ENCODE measurements at regions not wholly inside any gene's neighbourhood (a gene's known extent, or its start where the extent isn't known, plus 50 kb on each side); places are given as distances from the start of the nearest gene placed in this dataset.
A peak's percentile ranks its signal among the peaks of the same experiment; 100 is the strongest.

DNA sequence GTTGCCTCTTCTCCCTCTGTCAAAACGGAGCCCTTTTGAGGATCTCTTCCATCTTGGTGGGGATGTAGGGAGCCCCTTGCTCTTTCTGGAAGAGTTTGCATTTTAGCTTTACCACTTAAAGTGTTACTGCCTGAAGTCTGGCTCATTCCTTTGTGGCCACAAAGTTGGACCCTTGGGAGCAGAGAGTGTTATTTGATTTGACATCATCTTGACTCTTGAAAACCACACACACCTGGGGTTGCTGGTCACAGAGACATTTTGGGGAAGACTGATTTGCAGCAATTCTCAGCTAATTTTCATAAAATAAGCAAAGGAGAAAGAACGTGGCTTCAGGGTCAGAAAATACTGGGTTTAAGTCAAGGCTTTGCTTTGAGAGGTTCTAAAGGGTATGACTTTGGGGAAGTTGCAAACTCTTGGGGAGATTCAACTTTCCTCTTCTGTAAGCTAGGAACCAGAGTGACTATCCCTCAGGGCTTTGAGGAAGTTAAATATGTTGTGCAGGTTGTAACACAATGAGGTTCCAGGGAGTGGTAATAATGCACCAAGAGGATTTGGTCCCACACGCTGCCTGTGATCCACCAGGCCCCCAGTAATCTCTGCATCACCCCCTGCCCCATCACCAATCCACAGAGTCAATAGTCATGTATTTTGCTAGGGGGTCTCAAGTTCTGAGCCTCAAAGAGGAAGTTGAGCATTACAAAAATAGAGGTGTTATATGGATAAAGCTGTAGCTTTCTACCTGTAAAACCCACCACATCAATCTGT is 141.6 kb upstream of the SLC24A3 start:
- 55 to 62% methylated on average over 3 of the region's 3 CpGs for WGBS, 2 donors
- intact Hi-C loops (cut with DNase I), result no loop called here

DNA sequence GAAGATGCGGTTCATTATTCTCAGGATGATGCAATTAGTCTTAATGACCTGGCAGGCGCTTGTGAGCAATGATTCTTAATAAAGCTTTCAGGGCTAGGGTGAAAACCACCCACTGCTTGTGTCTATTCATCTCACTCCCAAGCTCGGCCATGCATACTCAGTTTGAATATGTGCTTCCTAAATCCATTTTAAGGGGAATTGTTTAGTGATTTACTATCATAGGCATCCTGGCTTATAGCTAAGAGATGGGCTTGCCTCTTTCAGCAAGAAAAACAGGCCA is 141.1 kb upstream of the SLC24A3 start:
- no peak overlapping the region for H3K27ac ChIP-seq
- H3K4me1 ChIP-seq, result no peaks in the 10 kb centered on the region
- no peak overlapping the region for H3K4me3 ChIP-seq
- no peaks in the 10 kb centered on the region for H3K27me3 ChIP-seq
- no peak for DNase-seq
- intact Hi-C loops (cut with DNase I), result no loop called here
- H3K9me3 ChIP-seq, result no peaks in the 10 kb centered on the region
- no peaks in the 10 kb centered on the region for H3K36me3 ChIP-seq
- 65 to 74% methylated on average over 2 to 3 of the region's 3 CpGs for WGBS, 2 donors
- no peak for TF ChIP-seq POLR2A (IDR thresholded peaks at IDR 0.05)
- TF ChIP-seq, protein P1, sequence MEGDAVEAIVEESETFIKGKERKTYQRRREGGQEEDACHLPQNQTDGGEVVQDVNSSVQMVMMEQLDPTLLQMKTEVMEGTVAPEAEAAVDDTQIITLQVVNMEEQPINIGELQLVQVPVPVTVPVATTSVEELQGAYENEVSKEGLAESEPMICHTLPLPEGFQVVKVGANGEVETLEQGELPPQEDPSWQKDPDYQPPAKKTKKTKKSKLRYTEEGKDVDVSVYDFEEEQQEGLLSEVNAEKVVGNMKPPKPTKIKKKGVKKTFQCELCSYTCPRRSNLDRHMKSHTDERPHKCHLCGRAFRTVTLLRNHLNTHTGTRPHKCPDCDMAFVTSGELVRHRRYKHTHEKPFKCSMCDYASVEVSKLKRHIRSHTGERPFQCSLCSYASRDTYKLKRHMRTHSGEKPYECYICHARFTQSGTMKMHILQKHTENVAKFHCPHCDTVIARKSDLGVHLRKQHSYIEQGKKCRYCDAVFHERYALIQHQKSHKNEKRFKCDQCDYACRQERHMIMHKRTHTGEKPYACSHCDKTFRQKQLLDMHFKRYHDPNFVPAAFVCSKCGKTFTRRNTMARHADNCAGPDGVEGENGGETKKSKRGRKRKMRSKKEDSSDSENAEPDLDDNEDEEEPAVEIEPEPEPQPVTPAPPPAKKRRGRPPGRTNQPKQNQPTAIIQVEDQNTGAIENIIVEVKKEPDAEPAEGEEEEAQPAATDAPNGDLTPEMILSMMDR (IDR thresholded peaks at IDR 0.05), result no peak

More for the DNA sequence above, 141.6 kb upstream of the SLC24A3 start:
- no peak overlapping the region for H3K27ac ChIP-seq
- DNase-seq, result no peak
- no peaks in the 10 kb centered on the region for H3K36me3 ChIP-seq
- no peaks in the 10 kb centered on the region for H3K9me3 ChIP-seq
- no peaks in the 10 kb centered on the region for H3K4me1 ChIP-seq
- no peak overlapping the region for H3K4me3 ChIP-seq
- no peak for TF ChIP-seq POLR2A (IDR thresholded peaks at IDR 0.05)
- TF ChIP-seq, protein P1 (IDR thresholded peaks at IDR 0.05), result no peak
- no peaks in the 10 kb centered on the region for H3K27me3 ChIP-seq

DNA sequence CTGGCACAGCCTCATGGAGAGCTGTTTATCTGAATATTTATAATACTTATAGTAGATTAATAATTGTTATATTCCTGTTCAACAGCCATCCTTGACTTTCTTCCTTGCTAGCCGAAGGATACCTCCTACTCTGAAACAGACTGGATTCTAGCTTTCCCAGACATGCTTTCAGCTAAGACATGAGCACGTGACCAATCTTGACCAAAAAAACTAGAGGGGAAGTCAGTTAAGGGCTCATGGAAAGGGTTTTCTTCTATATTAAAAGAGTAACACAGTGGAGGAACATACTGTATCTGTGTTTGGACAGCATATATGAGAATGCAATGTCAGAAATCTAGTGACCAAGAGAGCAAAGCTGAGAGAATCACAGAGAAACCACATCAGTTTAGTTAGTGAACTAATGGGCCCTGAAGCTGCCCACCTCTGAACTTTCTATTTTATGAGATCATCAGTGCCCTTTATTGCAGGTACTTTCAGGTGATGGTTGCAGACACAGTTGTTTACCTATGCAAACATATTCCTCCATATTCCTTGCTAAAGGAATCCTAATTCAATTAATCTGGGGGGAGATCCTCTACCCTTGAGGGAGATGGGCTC is 140.4 kb upstream of the SLC24A3 start:
- intact Hi-C loops (cut with DNase I), result no loop called here
- Histone ChIP-seq H3K4me1 (no peaks in the 10 kb centered on the region), H3K9me3 (no peaks in the 10 kb centered on the region), H3K27ac (no peak overlapping the region), H3K4me3 (no peak overlapping the region), H3K36me3 (no peaks in the 10 kb centered on the region), H3K27me3 (no peaks in the 10 kb centered on the region)
- TF ChIP-seq POLR2A (IDR thresholded peaks at IDR 0.05), result no peak
- TF ChIP-seq, protein P1 (IDR thresholded peaks at IDR 0.05), result no peak
- DNase-seq, result no peak
- WGBS, 2 donors, result 54 to 57% methylated on average over 2 of the region's 2 CpGs

DNA sequence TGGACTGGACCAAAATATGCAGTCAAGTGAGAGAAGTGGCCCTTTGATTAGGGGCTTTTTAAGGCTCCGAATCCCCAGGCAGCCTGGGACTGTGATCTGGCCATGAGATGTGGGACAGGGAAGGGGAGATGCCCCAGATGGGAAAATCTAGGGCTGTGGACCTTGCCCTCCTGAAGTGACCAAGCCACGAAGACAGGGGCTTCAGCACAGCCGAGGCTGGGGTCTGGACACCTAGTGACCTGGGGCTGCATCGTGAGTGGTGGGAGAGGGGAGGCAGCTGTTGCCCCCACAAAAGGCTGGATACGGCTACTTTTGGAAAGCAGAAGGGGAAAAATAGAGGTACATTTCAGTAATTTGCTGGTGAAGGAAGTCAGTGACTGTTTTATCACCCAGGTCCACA is 139.5 kb upstream of the SLC24A3 start:
- WGBS, 2 donors, result 50 to 85% methylated on average over 1 to 2 of the region's 5 CpGs
- TF ChIP-seq, protein P1 (IDR thresholded peaks at IDR 0.05), result no peak
- TF ChIP-seq POLR2A (IDR thresholded peaks at IDR 0.05), result no peak
- intact Hi-C loops (cut with DNase I), result no loop called here
- Histone ChIP-seq H3K9me3 (no peaks in the 10 kb centered on the region), H3K4me3 (no peak overlapping the region), H3K27me3 (no peaks in the 10 kb centered on the region), H3K27ac (no peak overlapping the region), H3K4me1 (no peaks in the 10 kb centered on the region), H3K36me3 (no peaks in the 10 kb centered on the region)
- no peak for DNase-seq

DNA sequence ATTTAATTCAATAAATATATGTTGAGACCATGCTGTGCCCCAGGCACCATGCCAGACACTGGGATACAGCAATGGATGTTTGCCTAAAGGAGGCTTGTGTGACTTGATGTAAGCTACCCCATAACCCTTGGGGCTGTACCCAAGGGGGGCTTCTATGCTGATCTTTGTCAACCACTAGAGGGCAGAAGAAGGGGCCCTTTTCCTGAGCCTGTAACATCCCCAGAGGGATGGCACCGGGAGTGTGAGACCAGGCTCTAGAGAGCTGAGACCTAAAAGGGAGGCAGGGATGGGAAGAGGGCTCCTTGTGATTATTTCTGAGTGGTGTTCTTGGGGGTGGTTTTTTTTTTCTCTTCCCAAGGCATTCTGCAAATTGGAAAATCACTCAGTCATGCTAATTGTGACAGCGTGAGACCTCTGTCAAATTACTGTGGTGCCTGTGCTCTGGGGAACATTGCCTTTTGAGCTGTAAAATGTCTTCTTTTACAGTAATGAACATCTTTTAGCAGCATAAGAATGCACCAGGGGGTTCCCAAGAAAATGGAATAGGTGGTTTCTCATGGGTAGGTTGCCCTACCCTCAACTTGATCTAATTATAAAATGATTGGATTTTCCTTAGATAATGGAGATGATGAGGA is 138.7 kb upstream of the SLC24A3 start:
- no peak for TF ChIP-seq POLR2A (IDR thresholded peaks at IDR 0.05)
- TF ChIP-seq, protein P1 (IDR thresholded peaks at IDR 0.05), result peak in 1 of 6 experiments; percentile 15

More for the DNA sequence above, 138.7 kb upstream of the SLC24A3 start:
- Histone ChIP-seq H3K9me3 (no peaks in the 10 kb centered on the region), H3K4me3 (no peak overlapping the region), H3K27ac (no peak overlapping the region), H3K36me3 (no peaks in the 10 kb centered on the region), H3K27me3 (no peaks in the 10 kb centered on the region), H3K4me1 (no peaks in the 10 kb centered on the region)
- WGBS, 2 donors, result 60 to 62% methylated on average over 1 to 2 of the region's 2 CpGs
- no peak for DNase-seq
- intact Hi-C loops (cut with DNase I), result no loop called here
